Renal cortical epithelial cell (primary cell): ENCODE measurements at regions not wholly inside any gene's neighbourhood (a gene's known extent, or its start where the extent isn't known, plus 50 kb on each side); places are given as distances from the start of the nearest gene placed in this dataset.
"Not testable (repeated sequence)": the region's sequence is repeated elsewhere in the genome, so short reads cannot be mapped to it uniquely, and the experiment has no call there.

Experiments used
- DNase-seq: peaks from one replicate; pipeline ENCODE4 v3.0.0-alpha.2; 2011; ENCODE audit warnings: low read depth

DNA sequence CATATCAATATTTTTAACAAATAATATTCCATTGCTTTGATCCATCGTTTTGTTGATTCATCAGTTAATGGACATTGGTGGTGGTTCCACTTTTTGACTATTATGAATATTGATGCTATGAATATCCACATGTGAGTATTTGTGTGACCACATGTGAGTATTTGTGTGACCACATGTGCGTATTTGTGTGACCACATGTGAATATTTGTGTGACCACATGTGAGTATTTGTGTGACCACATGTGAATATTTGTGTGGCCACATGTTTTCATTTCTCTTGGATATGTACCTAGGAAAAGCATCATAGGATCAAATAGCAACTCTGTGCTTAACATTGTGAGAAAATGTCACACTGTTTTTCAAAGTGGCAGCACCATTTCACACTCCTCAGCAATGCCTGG, 433.6 kb upstream of the FRG1 start:
- DNase-seq = no peak

DNA sequence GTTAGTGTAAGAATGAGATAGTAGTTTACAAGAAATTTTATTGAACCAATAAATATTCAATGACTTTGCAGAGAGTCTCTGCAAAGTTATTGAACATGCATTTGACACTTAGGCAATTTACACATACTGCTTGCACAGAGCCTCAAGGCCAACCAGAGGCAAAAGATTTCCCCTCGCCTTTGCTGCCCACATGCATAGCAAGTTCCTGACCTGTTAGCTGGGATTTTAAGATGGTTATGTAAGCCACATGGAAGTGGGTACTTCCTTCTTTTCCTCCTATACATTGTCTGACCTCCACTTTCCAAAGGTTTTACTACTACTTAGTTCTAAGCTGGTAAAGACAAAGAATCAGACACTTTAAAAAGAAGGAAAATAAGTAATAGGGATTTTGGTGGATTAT, 430.1 kb upstream of the FRG1 start:
- no peak for DNase-seq

DNA sequence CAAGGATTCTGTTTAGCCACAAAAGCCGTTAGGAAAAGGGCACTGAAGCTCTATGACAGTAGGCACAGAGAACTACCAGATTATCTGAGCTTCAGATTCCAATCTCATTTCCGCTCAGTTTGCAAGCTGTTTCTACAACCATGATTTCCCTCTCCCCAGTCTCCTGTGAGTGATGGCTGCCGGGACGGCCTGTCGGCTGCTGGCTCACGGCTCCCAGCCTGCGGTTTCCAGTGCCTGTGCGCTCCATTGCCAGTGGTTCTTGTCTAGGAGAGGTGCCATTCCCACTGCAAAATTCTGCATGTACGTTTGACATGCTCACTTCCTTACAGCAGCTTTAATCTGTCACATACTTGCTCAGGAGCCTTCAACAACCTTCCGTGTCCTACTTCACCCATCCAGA, 429.1 kb upstream of the FRG1 start:
- DNase-seq = no peak

DNA sequence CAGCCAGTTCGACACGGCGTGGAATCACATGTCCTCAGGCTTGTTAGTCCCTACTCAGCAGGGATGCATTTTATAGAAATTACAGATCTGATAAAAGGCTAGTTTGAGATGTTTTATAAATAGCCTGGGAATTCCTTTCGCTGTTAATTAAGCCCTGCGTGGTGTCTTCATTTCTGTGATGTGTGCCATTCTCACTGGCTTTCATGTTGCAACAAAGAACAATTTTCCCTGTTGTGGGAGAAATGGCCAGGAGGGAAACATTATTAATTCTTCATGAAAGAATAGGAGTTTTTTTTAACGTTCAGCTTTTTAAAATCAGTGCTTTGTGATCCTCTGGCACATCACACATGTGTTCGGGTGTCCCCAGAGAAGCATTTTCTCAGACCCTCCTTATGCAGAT, 427.3 kb upstream of the FRG1 start:
- DNase-seq = no peak

DNA sequence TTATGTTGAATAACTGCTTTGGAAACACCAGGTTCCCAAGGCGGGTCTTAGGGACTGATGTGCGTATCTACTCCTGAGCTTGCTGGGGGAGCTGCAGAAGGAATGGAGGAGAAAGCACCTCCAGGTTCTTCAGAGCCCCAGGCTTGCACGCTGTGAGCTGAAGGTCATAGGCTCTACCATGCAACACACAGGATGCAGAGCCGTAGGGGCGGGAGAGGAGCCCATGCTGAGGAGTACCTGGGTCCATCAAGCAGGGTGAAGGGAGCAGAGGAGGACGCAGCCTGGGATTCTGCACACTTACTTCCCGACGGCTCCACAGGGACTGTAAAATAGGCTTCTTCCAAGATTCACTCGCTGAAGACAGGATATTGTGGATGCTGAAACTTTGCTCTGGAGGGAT, 426.5 kb upstream of the FRG1 start:
- DNase-seq = no peak

DNA sequence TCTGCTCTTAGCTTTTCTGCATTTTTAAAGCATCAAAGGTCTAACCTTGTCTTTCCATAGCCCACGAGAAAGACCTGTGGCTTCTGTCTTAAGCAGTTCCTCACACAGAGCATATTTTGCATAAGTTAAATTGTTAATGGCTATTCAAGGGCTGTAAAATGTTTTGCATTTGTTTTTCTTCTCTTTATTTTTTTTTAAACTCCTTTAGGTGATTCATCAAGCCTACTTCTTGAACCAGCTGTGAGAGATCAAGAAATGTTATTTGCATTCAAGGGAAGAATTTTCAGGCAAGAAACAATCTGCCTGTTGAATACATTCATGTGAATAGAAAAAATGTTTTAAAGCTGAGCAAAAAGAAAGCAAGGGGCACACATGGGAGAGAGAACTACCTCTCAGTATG, 423.8 kb upstream of the FRG1 start:
- DNase-seq = no peak

DNA sequence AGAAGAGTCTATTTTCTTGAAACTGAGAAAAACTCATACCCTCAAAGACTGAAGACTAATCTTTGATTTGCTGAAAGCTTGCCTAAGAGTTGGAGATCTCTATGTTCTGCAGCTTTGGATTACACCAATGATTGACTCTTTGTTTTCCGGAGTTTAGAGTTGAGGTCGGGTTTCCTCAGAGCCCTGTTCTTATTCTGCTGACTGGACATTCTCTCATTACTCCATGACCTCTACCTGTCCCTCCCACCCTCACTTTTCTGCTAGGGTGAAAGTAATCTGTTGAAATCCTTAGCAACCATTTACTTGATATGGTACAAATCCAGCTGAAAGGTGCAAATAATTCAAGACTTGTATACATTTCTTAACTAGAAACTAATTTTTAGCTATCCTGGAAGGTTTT, 421.5 kb upstream of the FRG1 start:
- no peak for DNase-seq

DNA sequence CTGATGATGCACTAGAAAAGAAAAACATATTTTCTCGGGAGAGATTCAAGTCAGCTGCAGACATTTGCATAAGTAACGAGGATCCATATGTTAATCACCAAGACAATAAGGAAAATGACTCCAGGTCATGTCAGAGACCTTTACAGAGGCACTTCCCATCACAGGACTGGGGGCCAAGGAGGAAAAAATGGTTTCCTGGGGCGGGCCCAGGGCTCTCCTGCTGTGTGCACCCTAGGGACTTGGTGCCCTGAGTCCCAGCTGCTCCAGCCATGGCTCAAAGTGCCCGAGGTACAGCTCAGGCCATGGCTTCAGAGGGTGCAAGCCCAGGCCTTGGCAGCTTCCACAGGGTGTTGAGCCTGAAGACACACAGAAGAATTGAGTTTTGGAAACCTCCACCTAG, 415.4 kb upstream of the FRG1 start:
- DNase-seq = no peak

DNA sequence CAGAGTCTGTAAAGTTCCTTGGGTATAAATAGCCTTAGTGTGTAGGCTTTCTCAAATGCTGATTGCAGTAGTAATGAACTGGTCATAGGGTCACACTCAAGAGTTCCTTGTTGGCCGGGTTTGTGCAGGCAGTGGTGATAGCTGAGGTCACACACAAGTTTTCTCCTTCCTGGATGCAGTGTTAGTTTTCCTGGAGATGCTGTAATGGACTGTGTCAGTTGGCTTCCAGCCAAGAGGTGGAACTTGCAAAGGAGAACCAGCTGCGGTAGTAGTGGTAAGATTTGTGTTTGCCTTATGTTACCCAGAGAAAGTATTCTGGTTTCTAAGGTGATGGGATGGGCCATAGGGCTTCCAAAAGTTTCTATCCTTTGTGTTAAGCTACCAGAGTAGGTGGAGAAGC, 409.8 kb upstream of the FRG1 start:
- no peak for DNase-seq

DNA sequence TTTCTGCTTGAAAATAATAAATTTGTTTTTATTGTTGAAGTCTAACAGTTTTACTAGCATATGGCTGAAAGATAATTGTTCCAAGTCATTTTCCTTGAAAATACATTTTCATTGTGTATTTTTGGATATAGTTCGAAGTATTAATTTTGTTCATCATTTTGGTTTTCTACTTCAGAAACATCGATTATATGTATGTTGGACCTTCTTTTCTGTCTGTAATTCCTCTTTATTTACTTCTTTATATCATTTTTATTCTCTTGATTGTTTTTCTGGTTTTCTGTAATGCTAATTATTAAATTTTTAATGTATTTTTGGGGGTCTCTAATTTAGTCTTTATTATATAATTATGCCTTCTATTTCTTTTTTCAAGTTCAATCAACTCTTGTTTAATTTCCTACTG, 407.1 kb upstream of the FRG1 start:
- no peak for DNase-seq

DNA sequence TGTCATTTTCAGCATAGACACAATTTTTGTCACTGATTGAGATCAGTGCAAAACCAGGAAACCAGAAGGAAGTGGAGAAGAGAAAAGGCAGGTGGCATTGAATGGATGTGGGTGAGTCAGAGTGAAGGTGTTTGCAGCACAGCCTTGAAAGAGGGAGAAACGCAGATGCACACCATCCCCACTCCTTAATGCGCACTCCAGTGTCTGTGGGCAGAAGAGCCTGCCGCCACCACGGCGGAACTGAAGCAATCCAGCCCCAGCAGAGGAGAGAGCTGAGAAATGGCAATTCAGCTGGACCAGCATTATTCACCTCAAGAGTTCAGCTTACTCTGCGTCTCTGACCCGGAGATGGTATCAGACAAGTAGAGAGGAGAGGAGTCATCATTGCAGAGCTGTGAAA, 393.1 kb upstream of the FRG1 start:
- no peak for DNase-seq

DNA sequence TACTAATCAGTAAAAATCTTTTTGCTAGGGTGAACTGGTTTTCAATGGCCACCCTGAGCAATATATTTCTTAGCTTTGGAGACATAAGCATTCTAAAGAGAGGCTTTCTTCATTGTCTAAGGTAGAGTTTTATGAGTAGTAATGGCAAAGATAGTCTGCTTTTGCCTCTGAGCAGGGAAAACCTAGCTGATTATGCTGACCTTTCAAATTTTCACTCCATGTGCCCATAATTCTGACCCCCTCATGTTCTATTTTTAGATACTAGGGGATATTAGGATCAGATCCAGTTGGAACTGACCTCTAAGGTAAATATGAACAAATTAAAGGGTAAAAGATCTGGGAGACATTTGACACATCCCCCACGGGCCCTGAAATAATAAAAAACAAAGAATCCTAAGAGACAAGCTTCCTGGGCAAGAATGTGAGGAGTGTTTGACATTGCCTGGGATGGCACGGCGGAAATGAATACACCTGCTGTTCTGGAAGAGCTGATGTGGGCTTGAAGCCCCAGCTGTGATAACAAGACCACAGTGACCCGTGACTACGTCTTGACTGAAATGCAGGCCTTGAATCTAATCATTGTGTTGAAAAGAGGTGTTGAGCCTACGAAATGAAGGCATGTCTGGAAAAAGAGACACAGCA, 392.1 kb upstream of the FRG1 start:
- DNase-seq = no peak

DNA sequence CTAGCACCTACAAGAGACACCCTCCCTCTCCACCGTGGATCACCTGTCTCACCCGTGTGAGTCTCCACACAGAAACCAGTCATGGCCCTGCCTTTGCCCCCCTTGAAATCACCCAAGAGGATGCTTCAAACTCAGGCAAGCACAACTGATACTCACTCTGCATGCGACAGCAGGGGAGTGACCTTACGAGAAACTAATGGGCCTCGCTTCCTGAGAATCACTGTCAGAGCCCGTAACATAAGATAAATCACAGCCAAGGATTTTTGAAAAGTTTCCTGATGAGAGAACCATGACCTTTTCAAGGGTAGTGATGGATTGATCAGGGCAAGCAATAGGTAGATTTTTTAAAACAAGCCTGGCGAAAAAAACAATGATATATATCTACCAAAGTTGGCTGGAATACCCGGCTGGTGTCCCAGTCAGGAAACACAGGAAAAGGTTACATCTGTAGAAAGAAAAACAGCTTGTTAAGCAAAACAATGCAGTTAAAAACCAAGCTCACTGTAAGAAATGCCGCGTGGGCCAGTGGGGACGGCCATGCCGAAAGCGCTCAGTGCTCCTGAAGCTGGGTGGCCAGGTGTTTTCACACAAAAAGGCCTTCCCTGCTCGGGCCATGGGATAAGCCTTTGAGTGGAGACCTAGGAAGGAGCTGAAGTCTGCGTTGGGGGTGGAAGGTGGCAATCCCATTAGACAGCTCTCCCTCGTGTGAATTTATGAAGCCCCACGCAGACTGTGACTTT, 388.6 kb upstream of the FRG1 start:
- not testable (repeated sequence) for DNase-seq

DNA sequence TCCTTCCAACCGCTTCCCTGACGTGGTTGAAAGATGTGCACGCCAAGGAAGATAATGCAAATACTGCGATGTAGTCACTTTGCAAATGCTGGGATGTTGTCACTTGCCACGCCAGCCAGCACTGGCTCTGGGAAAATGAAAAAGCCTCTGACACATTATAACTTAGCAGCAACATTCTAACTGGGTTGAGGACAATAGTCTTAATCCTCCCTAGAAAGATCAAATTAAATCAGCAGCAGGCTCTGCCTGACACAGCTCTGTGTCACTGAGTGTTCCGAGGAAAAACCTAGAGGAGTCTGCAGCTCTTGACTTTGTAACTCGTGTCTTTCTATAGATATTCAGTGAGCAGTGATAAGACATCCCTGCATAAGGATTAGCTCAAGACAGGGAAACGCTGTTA, 380.1 kb upstream of the FRG1 start:
- not testable (repeated sequence) for DNase-seq

DNA sequence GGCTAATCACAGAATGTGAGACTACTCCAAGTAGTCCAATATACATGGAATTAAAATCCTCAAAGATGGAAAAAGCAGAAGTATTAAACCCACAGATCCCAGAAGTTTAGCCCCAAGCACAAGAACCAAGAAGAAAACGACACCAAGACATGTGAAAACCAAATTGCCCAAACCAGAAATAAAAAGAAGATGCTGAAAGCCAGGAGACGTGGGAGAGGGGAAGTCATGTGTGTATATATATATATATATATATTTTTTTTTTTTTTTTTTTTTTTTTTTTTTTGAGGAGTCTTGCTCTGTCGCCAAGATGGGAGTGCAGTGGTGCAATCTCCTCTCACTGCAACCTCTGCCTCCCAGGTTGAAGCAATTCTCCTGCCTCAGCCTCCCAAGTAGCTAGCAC, 376.9 kb upstream of the FRG1 start:
- DNase-seq = not testable (repeated sequence)

DNA sequence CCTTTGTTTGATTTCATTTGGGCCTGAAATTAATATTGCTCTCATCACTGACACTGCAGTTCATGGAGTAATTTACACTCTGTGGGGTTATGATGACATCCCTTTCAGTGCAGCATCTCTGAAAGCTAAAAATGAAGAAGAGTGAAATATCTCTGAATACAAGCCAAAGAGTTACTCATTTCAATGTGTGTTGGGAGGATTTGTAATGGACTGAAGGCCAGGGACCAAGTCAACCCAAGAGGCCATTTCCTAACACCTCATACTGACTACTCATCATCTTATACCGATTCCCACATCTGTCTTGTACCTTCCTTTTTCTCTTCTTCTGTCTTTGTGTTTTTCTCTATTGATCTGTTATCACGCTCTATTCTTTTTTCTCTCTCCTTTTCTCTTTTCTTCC, 374.4 kb upstream of the FRG1 start:
- DNase-seq = not testable (repeated sequence)

DNA sequence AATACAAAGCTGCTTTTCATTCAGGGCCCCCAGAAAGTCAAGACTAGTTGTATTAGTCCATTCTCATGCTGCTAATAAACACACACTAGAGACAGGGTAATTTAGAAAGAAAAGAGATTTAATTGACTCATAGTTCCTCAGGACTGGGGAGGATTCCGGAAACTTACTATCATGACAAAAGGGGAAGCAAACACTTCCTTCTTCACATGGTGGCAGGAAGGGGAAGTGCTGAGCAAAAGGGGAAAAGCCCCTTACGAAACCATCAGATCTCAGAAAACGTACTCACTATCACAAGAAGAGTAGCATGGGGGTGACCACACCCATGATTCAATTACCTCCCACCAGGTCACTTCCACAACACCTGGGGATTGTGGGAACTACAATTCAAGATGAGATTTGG, 373.8 kb upstream of the FRG1 start:
- not testable (repeated sequence) for DNase-seq

DNA sequence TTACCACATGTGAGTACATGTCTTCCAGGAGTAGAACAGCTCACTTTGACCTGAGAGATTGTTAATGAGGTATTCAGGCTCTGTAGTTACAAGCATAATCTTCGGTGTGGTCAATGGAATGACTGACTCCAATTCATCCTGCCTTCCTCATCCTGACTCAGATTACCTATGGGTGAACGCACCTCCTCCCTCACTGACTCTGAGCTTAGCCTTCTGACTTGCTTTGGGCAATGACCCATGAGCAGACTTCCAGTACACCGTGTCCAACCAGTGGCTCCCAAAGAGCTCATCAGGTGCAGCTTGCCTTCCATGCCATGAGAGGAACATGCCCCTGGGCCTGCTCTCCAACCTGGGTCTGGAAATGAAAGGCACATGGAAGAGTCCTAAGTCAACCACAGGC, 361.0 kb upstream of the FRG1 start:
- DNase-seq = not testable (repeated sequence)

DNA sequence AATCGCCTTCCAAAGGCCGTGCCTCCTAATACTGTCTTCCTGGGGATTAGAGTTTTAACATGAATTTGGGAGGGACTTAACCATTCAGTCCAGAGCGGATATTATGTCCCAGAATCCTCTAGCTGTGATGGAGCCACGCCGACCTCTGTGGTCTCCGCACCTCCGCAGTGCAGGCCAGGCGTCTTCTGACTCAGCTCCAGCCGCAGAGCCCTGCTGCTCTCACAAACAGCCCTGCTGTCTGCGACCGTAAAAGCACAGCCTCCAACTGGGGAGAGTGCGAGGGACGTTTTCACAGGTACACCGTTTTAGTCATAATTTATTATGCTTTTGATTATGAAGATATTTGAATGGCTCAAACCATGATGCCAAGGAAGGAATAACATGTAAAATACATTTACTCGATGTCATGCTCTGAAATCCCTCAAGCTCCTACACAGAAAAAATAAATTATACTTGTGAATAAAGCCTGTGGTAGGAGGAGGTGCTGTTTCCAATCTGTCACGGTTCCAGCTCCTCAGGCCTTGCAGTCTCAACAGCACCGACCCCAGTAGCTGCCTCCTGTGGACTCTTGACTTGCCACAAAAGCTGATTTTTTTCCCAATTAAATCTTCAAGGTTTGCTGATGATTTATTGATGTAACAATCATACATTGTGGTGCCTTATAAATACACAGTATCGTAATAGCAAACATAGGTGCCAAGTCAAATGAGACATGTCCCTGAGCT, 353.6 kb upstream of the FRG1 start:
- DNase-seq = not testable (repeated sequence)

DNA sequence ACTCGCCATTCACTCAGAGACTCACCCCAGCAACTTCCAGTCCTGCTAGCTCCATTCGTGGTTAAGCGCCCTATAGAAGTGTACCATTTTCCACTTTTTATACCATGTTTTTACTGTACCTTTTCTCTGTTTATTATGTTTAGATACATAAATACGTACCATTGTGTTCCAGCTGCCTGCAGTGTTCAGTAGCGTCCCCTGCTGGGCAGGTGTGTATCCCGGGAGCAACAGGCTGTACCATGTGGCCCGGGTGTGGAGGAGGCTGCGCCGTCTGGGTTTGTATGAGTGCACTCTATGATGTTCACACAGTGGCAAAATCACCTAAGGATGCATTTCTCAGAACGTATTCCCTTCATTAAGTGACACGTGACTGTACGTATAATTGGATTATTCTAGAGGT, 351.5 kb upstream of the FRG1 start:
- DNase-seq = not testable (repeated sequence)

DNA sequence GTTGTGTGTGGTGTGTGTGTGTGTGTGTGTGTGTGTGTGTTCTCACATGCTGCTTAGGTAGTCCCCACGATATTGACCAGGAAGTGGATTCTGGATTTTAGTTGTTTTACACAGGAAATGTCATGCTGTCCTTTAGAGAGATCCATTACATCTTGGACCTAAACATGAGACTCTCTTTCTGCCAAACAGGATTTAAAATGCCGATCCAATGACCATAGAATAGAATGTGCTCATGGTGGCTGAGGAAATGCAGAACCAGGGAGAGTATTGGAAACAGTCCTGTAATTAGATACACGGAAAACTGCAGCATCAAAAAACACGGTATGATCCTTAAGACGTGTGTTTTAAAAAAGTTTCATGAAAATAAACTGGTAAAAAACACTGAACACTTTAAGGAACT, 347.8 kb upstream of the FRG1 start:
- no peak for DNase-seq

DNA sequence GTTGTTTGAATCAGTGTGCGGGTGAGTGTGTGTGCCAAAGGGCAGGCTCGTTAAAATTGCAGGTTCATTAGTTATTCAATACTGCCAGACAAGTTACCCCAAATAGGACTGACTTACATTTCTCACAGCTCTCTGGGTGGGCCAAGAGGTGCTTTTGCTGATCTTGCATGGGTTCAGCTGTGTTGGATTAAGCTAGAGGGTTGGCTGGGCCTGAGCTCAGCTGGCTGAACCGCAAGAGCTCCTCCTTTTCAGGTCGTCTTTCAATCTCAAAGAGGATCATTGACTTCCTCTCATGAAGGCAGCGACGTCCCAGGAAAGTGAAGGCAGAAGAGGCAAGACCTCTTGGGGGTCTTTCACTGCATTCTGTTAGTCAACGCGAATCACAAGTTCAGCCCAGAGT, 343.3 kb upstream of the FRG1 start:
- no peak for DNase-seq

DNA sequence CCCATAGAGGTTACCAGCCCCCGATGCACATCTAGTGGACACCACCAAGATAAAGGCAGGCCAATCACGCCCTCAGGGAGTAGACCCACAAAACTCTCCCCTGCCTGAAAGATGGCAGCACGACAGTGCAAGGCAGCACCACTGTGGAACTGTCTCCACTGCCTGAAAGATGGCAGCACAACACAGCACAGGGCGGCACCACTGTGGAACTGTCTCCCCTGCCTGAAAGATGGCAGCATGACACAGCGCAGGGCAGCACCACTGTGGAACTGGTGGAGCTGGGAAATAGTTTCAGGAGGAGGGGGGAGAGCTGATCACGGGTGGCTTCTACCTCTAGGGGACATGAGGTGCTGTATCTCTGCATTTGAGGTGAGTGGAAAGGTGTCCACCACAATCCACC, 340.4 kb upstream of the FRG1 start:
- DNase-seq = no peak
